ENCODE measurements at regions not wholly inside any gene's neighbourhood (a gene's known extent, or its start where the extent isn't known, plus 50 kb on each side); places are given as distances from the start of the nearest gene placed in this dataset.

GRCh38 chr20:12623870-12624269 lies 384.9 kb upstream of the SPTLC3 start:
- TF ChIP-seq REST (IDR thresholded peaks at IDR 0.05; ENCODE audit: insufficient replicate concordance, low read depth) (no peak), CTCF (IDR thresholded peaks at IDR 0.05; ENCODE audit: insufficient read depth, low read length) (no peak), POLR2AphosphoS5 (IDR thresholded peaks at IDR 0.05; ENCODE audit: low read depth) (no peak), SPI1 (IDR thresholded peaks at IDR 0.05; ENCODE audit: borderline replicate concordance, low read depth) (no peak), GABPA (IDR thresholded peaks at IDR 0.05; ENCODE audit: low read depth) (no peak)

All from HL-60 (cell line).